HEK293 (cell line): ENCODE measurements at regions not wholly inside any gene's neighbourhood (a gene's known extent, or its start where the extent isn't known, plus 50 kb on each side); places are given as distances from the start of the nearest gene placed in this dataset.

Experiments used
- CTCF ChIA-PET: fragments of 350-600 bp; formaldehyde crosslinking; extraction: SDS; loops from one replicate; lab custom pipeline; 2021; ENCODE audit warnings: antibody characterized with exemption; lab: Yijun Ruan, JAX
- POLR2A ChIA-PET: fragments of 300-600 bp; formaldehyde crosslinking; extraction: SDS; loops from one replicate; lab custom pipeline; 2020; ENCODE audit warnings: antibody characterized with exemption, inconsistent platforms; lab: Yijun Ruan, JAX
- H3K27ac ChIP-seq: fragments of 200-500 bp; sonication (Bioruptor generic); 2 replicates; pipeline ENCODE4 v1.5.1; 2014; ENCODE audit warnings: low read depth, low read length, control low read depth, inconsistent platforms; ENCODE audit errors: extremely low read depth
- H3K36me3 ChIP-seq, 2 experiments: fragments of 200-500 bp in 1 of 2; sonication (Bioruptor generic) in 1 of 2; 1 replicate in 1 of 2; 2 replicates in 1 of 2; pipeline ENCODE4 v1.5.1; 2014 to 2017; ENCODE audit warnings: inconsistent platforms in 2 of 2, low read length in 2 of 2; ENCODE audit not compliant: control insufficient read depth in 2 of 2, insufficient read depth in 1 of 2
- H3K4me1 ChIP-seq: fragments of 200-500 bp; sonication (Bioruptor generic); 2 replicates; pipeline ENCODE4 v1.5.1; 2014; ENCODE audit warnings: mild to moderate bottlenecking, low read length, inconsistent platforms; ENCODE audit not compliant: control insufficient read depth, insufficient read depth
- H3K4me3 ChIP-seq: 2 replicates; pipeline ENCODE4 v1.5.1; 2011; ENCODE audit warnings: low read depth, mild to moderate bottlenecking, control low read depth, low read length, moderate library complexity
- H3K9me3 ChIP-seq: fragments of 200-500 bp; sonication (Bioruptor generic); 2 replicates; pipeline ENCODE4 v1.5.1; 2014; ENCODE audit warnings: low read depth, low read length, inconsistent platforms; ENCODE audit not compliant: control insufficient read depth, insufficient read depth
- REPIN1 ChIP-seq: fragments of 450-650 bp; formaldehyde crosslinking; IDR thresholded peaks from 2 replicates; pipeline ENCODE4 v1.5.1; 2017; ENCODE audit warnings: missing biosample characterization, missing genetic modification characterization, low read depth
- SETDB1 ChIP-seq: IDR thresholded peaks from one replicate; pipeline ENCODE4 v1.6.1; 2017; ENCODE audit warnings: mild to moderate bottlenecking, low read length, moderate library complexity, mixed read lengths; ENCODE audit not compliant: insufficient read length
- SP2 ChIP-seq: fragments of 450-650 bp; formaldehyde crosslinking; IDR thresholded peaks from 2 replicates; pipeline ENCODE4 v1.5.1; 2016; ENCODE audit warnings: missing biosample characterization, missing genetic modification characterization
- ZBTB48 ChIP-seq: fragments of 450-650 bp; formaldehyde crosslinking; IDR thresholded peaks from 2 replicates; pipeline ENCODE4 v1.5.1; 2016; ENCODE audit warnings: missing biosample characterization, missing genetic modification characterization
- ZIC2 ChIP-seq: fragments of 450-650 bp; formaldehyde crosslinking; IDR thresholded peaks from 2 replicates; pipeline ENCODE4 v1.5.1; 2016; ENCODE audit warnings: missing biosample characterization, missing genetic modification characterization
- ZNF37A ChIP-seq: fragments of 450-650 bp; IDR thresholded peaks from 2 replicates; pipeline ENCODE4 v1.5.1; 2018; ENCODE audit warnings: missing biosample characterization, missing genetic modification characterization
- ZNF48 ChIP-seq: fragments of 450-650 bp; formaldehyde crosslinking; IDR thresholded peaks from 2 replicates; pipeline ENCODE4 v1.5.1; 2016; ENCODE audit warnings: missing biosample characterization, missing genetic modification characterization
- ZNF549 ChIP-seq: fragments of 450-650 bp; IDR thresholded peaks from 2 replicates; pipeline ENCODE4 v1.5.1; 2018; ENCODE audit warnings: missing biosample characterization, missing genetic modification characterization, mild to moderate bottlenecking, inconsistent platforms, moderate library complexity
- ZNF660 ChIP-seq: fragments of 450-650 bp; IDR thresholded peaks from 2 replicates; pipeline ENCODE4 v1.5.1; 2018; ENCODE audit warnings: missing biosample characterization, mild to moderate bottlenecking, missing genetic modification characterization
- ZNF837 ChIP-seq: fragments of 450-650 bp; formaldehyde crosslinking; IDR thresholded peaks from 2 replicates; pipeline ENCODE4 v1.5.1; 2016; ENCODE audit warnings: missing biosample characterization, missing genetic modification characterization
- TF ChIP-seq, protein P1 (sequence below): fragments of 450-650 bp; formaldehyde crosslinking; IDR thresholded peaks from 2 replicates; pipeline ENCODE4 v1.5.1; 2017; ENCODE audit warnings: missing biosample characterization, missing genetic modification characterization
- TF ChIP-seq, protein P2 (sequence below): fragments of 450-650 bp; formaldehyde crosslinking; IDR thresholded peaks from 2 replicates; pipeline ENCODE4 v1.5.1; 2016; ENCODE audit warnings: missing biosample characterization, missing genetic modification characterization
- TF ChIP-seq, protein P3 (sequence below): fragments of 450-650 bp; formaldehyde crosslinking; IDR thresholded peaks from 2 replicates; pipeline ENCODE4 v1.5.1; 2016; ENCODE audit warnings: missing biosample characterization, missing genetic modification characterization, low read depth
- TF ChIP-seq, protein P4 (sequence below): fragments of 450-650 bp; formaldehyde crosslinking; IDR thresholded peaks from 2 replicates; pipeline ENCODE4 v1.5.1; 2016; ENCODE audit warnings: missing biosample characterization, missing genetic modification characterization

DNA sequence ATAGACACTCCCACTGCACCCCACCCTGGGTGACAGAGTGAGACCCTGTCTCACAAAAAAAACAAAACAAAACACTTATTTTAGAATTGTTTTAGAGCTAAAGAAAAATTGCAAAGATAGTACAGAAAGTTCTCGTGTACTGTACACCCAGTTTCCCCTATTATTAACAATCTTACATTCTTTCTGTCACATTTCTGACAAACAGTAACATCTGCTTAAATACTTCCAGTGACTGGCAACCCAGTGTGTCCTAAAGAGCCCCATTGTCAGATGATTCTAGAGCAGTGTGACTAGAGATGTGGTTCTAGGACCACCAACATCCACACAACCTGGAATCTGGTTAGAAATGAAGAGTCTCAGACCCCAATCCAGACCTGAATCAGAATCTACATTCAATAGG, 90.5 kb downstream of the LEPR start (continued):
- TF ChIP-seq, protein P1, sequence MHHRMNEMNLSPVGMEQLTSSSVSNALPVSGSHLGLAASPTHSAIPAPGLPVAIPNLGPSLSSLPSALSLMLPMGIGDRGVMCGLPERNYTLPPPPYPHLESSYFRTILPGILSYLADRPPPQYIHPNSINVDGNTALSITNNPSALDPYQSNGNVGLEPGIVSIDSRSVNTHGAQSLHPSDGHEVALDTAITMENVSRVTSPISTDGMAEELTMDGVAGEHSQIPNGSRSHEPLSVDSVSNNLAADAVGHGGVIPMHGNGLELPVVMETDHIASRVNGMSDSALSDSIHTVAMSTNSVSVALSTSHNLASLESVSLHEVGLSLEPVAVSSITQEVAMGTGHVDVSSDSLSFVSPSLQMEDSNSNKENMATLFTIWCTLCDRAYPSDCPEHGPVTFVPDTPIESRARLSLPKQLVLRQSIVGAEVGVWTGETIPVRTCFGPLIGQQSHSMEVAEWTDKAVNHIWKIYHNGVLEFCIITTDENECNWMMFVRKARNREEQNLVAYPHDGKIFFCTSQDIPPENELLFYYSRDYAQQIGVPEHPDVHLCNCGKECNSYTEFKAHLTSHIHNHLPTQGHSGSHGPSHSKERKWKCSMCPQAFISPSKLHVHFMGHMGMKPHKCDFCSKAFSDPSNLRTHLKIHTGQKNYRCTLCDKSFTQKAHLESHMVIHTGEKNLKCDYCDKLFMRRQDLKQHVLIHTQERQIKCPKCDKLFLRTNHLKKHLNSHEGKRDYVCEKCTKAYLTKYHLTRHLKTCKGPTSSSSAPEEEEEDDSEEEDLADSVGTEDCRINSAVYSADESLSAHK: no peak

DNA sequence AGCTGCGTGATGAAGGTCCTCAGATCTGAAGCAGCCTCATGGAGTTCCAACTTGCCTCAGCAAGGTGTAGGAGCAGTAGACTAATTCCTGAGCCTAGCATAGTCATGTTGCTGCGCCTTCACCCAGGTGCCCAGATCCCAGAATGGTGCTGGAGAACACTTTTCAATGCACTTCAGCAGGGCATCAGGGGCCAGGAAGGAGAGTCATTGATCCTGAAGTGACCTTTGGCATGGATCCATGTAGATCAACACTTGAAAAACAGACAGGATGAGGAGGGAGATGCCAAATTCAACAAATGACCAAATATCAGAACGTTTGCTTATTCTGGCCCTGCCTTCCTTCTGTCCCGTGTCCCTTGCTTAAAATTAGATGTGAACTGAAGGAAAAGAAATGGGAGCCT, 91.9 kb downstream of the LEPR start:
- ChIA-PET CTCF (interaction anchor here (0.8 kb wide), 1 partner anchor 79 kb away, joined by 3 read pairs; no protein-coding TSS in a partner anchor), POLR2A (interaction anchor here (0.5 kb wide), 1 partner anchor 92 kb away, joined by 3 read pairs; no protein-coding TSS in a partner anchor)
- Histone ChIP-seq H3K9me3 (no peaks in the 10 kb centered on the region), H3K4me1 (no peaks in the 10 kb centered on the region), H3K4me3 (no peak overlapping the region), H3K36me3 (no peaks in the 10 kb centered on the region), H3K27ac (no peak overlapping the region)
- no peak for TF ChIP-seq ZNF837 (tag by site-specific recombination)
- TF ChIP-seq ZIC2 (tag by site-specific recombination): no peak
- no peak for TF ChIP-seq ZNF660
- TF ChIP-seq SETDB1: no peak

DNA sequence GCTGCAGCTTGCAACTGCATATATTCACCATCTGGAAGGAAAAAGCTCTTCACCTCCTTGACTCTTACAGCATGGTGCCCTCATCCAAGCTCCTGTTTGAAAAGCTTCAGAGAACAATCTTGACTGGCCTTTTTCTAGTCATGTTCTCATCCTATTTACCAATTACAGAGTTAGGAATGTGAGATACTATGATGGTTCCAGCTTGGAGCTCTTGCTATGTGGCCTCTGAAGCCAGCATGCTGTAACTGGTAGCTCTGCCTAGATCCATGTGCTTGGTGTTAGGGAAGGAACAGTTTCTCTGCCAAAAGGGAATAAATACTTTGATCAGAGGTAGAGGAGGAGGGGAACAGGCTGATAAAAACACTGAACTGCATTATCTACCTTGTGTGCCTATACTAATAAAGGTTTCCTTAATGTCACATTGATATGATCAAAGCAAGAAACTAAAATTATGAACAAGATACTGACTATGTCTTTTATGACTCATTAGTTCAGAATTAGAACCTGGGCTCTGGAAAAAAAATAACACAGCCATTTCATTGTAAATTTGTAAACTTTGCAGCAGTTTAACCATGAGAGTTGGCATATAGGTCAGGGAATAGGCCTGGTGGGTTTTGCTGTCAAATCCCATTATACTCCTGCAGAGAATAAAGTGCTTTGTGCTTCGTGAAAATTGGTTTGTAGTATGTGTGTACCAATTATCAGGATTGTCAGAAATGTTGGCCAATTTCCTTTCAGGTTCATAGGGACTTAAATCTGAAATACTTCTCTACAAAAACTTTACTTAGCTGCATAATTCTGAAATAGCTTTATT, 92.7 kb downstream of the LEPR start:
- TF ChIP-seq ZNF37A (tag by site-specific recombination): no peak
- TF ChIP-seq, protein P2, sequence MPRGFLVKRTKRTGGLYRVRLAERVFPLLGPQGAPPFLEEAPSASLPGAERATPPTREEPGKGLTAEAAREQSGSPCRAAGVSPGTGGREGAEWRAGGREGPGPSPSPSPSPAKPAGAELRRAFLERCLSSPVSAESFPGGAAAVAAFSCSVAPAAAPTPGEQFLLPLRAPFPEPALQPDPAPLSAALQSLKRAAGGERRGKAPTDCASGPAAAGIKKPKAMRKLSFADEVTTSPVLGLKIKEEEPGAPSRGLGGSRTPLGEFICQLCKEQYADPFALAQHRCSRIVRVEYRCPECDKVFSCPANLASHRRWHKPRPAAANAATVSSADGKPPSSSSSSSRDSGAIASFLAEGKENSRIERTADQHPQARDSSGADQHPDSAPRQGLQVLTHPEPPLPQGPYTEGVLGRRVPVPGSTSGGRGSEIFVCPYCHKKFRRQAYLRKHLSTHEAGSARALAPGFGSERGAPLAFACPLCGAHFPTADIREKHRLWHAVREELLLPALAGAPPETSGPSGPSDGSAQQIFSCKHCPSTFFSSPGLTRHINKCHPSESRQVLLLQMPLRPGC (tag by site-specific recombination): no peak
- no peak for TF ChIP-seq ZBTB48 (tag by site-specific recombination)
- TF ChIP-seq SETDB1: no peak
- no peak for TF ChIP-seq REPIN1 (tag by site-specific recombination)
- TF ChIP-seq SP2 (tag by site-specific recombination): no peak
- no peak overlapping the region for H3K4me3 ChIP-seq
- CTCF ChIA-PET: interaction anchor here (0.6 kb wide), 1 partner anchor 936 kb away, joined by 3 read pairs; no protein-coding TSS in a partner anchor
- H3K36me3 ChIP-seq: no peaks in the 10 kb centered on the region
- H3K9me3 ChIP-seq: no peaks in the 10 kb centered on the region
- no peak overlapping the region for H3K27ac ChIP-seq
- POLR2A ChIA-PET: interaction anchor here (0.5 kb wide), 1 partner anchor 93 kb away, joined by 3 read pairs; no protein-coding TSS in a partner anchor
- H3K4me1 ChIP-seq: no peaks in the 10 kb centered on the region

DNA sequence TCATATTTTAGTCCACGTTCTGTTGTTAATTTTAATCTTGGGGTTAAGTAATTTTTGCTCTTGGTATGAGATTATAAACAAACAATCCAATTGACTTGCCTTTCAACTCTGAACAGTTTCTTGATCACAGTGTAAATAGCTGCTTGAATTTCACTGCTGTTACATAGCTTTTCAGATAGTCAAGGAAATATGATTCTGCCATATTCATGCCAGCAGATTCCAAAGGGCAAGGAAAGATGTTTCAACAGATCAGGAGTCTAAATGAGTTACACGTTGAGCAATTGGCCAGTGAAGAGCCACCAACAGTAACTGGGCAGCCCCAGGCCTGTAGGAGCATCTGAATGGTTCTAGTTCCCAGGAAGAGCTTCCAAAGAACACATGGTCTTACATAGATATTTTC, 93.6 kb downstream of the LEPR start:
- Histone ChIP-seq H3K36me3 (no peaks in the 10 kb centered on the region), H3K9me3 (no peaks in the 10 kb centered on the region), H3K4me1 (no peaks in the 10 kb centered on the region), H3K27ac (no peak overlapping the region), H3K4me3 (no peak overlapping the region)
- TF ChIP-seq ZNF549 (tag by site-specific recombination) (peak; percentile 92), ZNF48 (tag by site-specific recombination) (no peak)
- POLR2A ChIA-PET: no interaction called here
- CTCF ChIA-PET: interaction anchor here (0.6 kb wide), 1 partner anchor 935 kb away, joined by 3 read pairs; no protein-coding TSS in a partner anchor

DNA sequence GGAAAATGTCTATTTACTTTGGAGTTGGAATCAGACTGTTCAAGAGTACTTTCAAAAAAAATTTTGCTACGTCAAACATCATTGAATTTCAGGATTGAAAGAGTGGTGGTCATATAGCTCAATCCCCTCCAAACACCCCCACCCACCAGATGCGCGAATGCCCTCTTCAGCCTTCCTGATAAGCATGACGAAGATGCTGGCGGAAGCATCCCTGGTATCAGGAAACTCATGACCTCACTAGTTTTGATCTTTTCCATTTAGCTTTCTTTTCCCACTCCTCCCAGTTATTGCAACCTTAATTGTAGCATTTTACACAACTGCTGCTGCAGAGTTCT, 104.4 kb downstream of the LEPR start:
- H3K36me3 ChIP-seq: no peaks in the 10 kb centered on the region
- ChIA-PET POLR2A (no interaction called here), CTCF (no interaction called here)
- H3K4me1 ChIP-seq: peaks cover 6% of the 10 kb centered on the region; the same call in 1 of the 2 replicates
- TF ChIP-seq, protein P3, sequence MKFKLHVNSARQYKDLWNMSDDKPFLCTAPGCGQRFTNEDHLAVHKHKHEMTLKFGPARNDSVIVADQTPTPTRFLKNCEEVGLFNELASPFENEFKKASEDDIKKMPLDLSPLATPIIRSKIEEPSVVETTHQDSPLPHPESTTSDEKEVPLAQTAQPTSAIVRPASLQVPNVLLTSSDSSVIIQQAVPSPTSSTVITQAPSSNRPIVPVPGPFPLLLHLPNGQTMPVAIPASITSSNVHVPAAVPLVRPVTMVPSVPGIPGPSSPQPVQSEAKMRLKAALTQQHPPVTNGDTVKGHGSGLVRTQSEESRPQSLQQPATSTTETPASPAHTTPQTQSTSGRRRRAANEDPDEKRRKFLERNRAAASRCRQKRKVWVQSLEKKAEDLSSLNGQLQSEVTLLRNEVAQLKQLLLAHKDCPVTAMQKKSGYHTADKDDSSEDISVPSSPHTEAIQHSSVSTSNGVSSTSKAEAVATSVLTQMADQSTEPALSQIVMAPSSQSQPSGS (tag by site-specific recombination): peak; percentile 34; the same call in 1 of the 2 replicates
- TF ChIP-seq, protein P4, sequence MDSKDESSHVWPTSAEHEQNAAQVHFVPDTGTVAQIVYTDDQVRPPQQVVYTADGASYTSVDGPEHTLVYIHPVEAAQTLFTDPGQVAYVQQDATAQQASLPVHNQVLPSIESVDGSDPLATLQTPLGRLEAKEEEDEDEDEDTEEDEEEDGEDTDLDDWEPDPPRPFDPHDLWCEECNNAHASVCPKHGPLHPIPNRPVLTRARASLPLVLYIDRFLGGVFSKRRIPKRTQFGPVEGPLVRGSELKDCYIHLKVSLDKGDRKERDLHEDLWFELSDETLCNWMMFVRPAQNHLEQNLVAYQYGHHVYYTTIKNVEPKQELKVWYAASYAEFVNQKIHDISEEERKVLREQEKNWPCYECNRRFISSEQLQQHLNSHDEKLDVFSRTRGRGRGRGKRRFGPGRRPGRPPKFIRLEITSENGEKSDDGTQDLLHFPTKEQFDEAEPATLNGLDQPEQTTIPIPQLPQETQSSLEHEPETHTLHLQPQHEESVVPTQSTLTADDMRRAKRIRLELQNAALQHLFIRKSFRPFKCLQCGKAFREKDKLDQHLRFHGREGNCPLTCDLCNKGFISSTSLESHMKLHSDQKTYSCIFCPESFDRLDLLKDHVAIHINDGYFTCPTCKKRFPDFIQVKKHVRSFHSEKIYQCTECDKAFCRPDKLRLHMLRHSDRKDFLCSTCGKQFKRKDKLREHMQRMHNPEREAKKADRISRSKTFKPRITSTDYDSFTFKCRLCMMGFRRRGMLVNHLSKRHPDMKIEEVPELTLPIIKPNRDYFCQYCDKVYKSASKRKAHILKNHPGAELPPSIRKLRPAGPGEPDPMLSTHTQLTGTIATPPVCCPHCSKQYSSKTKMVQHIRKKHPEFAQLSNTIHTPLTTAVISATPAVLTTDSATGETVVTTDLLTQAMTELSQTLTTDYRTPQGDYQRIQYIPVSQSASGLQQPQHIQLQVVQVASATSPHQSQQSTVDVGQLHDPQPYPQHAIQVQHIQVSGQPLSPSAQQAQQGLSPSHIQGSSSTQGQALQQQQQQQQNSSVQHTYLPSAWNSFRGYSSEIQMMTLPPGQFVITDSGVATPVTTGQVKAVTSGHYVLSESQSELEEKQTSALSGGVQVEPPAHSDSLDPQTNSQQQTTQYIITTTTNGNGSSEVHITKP (tag by site-specific recombination): no peak
- H3K9me3 ChIP-seq: no peaks in the 10 kb centered on the region
- H3K4me3 ChIP-seq: no peak overlapping the region
- no peak overlapping the region; the same call in 1 of the 2 replicates for H3K27ac ChIP-seq
